ENCODE measurements at regions not wholly inside any gene's neighbourhood (a gene's known extent, or its start where the extent isn't known, plus 50 kb on each side); places are given as distances from the start of the nearest gene placed in this dataset.
"Not testable (repeated sequence)": the region's sequence is repeated elsewhere in the genome, so short reads cannot be mapped to it uniquely, and the experiment has no call there.

- no peak for DNase-seq (ENCODE audit: low spot score)
- no peak overlapping the region for H3K4me3 Mint-ChIP-seq
Measured at GRCh38 chr12:46711756-46712155, 114.0 kb downstream of the SLC38A4 start.

GRCh38 chr12:46710125-46710743 lies 115.6 kb downstream of the SLC38A4 start:
- Mint-ChIP-seq H3K4me3 (no peak overlapping the region), H3K27me3 (ENCODE audit: low read depth) (peaks cover 4% of the 10 kb centered on the region), H3K27ac (no peak overlapping the region), H3K36me3 (ENCODE audit: low read depth) (no peaks in the 10 kb centered on the region), H3K4me1 (ENCODE audit: low read depth) (no peaks in the 10 kb centered on the region), H3K9me3 (no peaks in the 10 kb centered on the region)
- DNase-seq (ENCODE audit: low spot score) = no peak

More at GRCh38 chr12:46711756-46712155, 114.0 kb downstream of the SLC38A4 start:
- Mint-ChIP-seq H3K4me1 (ENCODE audit: low read depth) (no peaks in the 10 kb centered on the region), H3K36me3 (ENCODE audit: low read depth) (no peaks in the 10 kb centered on the region), H3K27me3 (ENCODE audit: low read depth) (peaks cover 14% of the 10 kb centered on the region), H3K9me3 (peaks cover 4% of the 10 kb centered on the region), H3K27ac (no peak overlapping the region)

GRCh38 chr12:46702581-46703344 lies 123.0 kb downstream of the SLC38A4 start:
- Mint-ChIP-seq H3K27ac (no peak overlapping the region), H3K36me3 (ENCODE audit: low read depth) (no peaks in the 10 kb centered on the region), H3K4me1 (ENCODE audit: low read depth) (no peaks in the 10 kb centered on the region), H3K27me3 (ENCODE audit: low read depth) (no peaks in the 10 kb centered on the region), H3K4me3 (no peak overlapping the region), H3K9me3 (peaks cover 10% of the 10 kb centered on the region)
- no peak for DNase-seq (ENCODE audit: low spot score)

GRCh38 chr12:46701356-46701755 lies 124.4 kb downstream of the SLC38A4 start:
- no peak for DNase-seq (ENCODE audit: low spot score)
- no peaks in the 10 kb centered on the region for H3K36me3 Mint-ChIP-seq (ENCODE audit: low read depth)
- no peaks in the 10 kb centered on the region for H3K27me3 Mint-ChIP-seq (ENCODE audit: low read depth)
- no peaks in the 10 kb centered on the region for H3K4me1 Mint-ChIP-seq (ENCODE audit: low read depth)
- peaks cover 11% of the 10 kb centered on the region for H3K9me3 Mint-ChIP-seq
- H3K27ac Mint-ChIP-seq = no peak overlapping the region
- no peak overlapping the region for H3K4me3 Mint-ChIP-seq

- Mint-ChIP-seq H3K4me1 (ENCODE audit: low read depth) (no peaks in the 10 kb centered on the region), H3K27me3 (ENCODE audit: low read depth) (no peaks in the 10 kb centered on the region), H3K27ac (no peak overlapping the region), H3K36me3 (ENCODE audit: low read depth) (no peaks in the 10 kb centered on the region), H3K4me3 (no peak overlapping the region), H3K9me3 (peaks cover 11% of the 10 kb centered on the region)
- no peak for DNase-seq (ENCODE audit: low spot score)
Measured at GRCh38 chr12:46699986-46700385, 125.8 kb downstream of the SLC38A4 start.

GRCh38 chr12:46698003-46698402 lies 127.8 kb downstream of the SLC38A4 start:
- Mint-ChIP-seq H3K4me1 (ENCODE audit: low read depth) (no peaks in the 10 kb centered on the region), H3K4me3 (no peak overlapping the region)
- no peak for DNase-seq (ENCODE audit: low spot score)

GRCh38 chr12:46693518-46693917 lies 132.3 kb downstream of the SLC38A4 start:
- no peaks in the 10 kb centered on the region for H3K36me3 Mint-ChIP-seq (ENCODE audit: low read depth)
- no peaks in the 10 kb centered on the region for H3K4me1 Mint-ChIP-seq (ENCODE audit: low read depth)

More at GRCh38 chr12:46698003-46698402, 127.8 kb downstream of the SLC38A4 start:
- Mint-ChIP-seq H3K27me3 (ENCODE audit: low read depth) (no peaks in the 10 kb centered on the region), H3K36me3 (ENCODE audit: low read depth) (no peaks in the 10 kb centered on the region), H3K27ac (no peak overlapping the region), H3K9me3 (peaks cover 3% of the 10 kb centered on the region)

GRCh38 chr12:46693034-46693433 lies 132.8 kb downstream of the SLC38A4 start:
- peaks cover 3% of the 10 kb centered on the region for H3K9me3 Mint-ChIP-seq
- H3K27ac Mint-ChIP-seq = no peak overlapping the region
- no peaks in the 10 kb centered on the region for H3K36me3 Mint-ChIP-seq (ENCODE audit: low read depth)
- no peak overlapping the region for H3K4me3 Mint-ChIP-seq
- no peaks in the 10 kb centered on the region for H3K4me1 Mint-ChIP-seq (ENCODE audit: low read depth)
- no peak for DNase-seq (ENCODE audit: low spot score)
- peaks cover 2% of the 10 kb centered on the region for H3K27me3 Mint-ChIP-seq (ENCODE audit: low read depth)

More at GRCh38 chr12:46693518-46693917, 132.3 kb downstream of the SLC38A4 start:
- peaks cover 3% of the 10 kb centered on the region for H3K9me3 Mint-ChIP-seq
- DNase-seq (ENCODE audit: low spot score) = no peak
- no peak overlapping the region for H3K4me3 Mint-ChIP-seq
- peaks cover 2% of the 10 kb centered on the region for H3K27me3 Mint-ChIP-seq (ENCODE audit: low read depth)
- H3K27ac Mint-ChIP-seq = no peak overlapping the region

GRCh38 chr12:46692606-46693005 lies 133.2 kb downstream of the SLC38A4 start:
- peaks cover 2% of the 10 kb centered on the region for H3K27me3 Mint-ChIP-seq (ENCODE audit: low read depth)
- H3K9me3 Mint-ChIP-seq = no peaks in the 10 kb centered on the region
- H3K4me3 Mint-ChIP-seq = no peak overlapping the region
- no peak overlapping the region for H3K27ac Mint-ChIP-seq
- no peak for DNase-seq (ENCODE audit: low spot score)
- no peaks in the 10 kb centered on the region for H3K4me1 Mint-ChIP-seq (ENCODE audit: low read depth)
- H3K36me3 Mint-ChIP-seq (ENCODE audit: low read depth) = no peaks in the 10 kb centered on the region

- peaks cover 4% of the 10 kb centered on the region for H3K9me3 Mint-ChIP-seq
- no peaks in the 10 kb centered on the region for H3K4me1 Mint-ChIP-seq (ENCODE audit: low read depth)
- DNase-seq (ENCODE audit: low spot score) = no peak
- H3K4me3 Mint-ChIP-seq = no peak overlapping the region
- no peak overlapping the region for H3K27ac Mint-ChIP-seq
- H3K36me3 Mint-ChIP-seq (ENCODE audit: low read depth) = peaks cover 2% of the 10 kb centered on the region
- H3K27me3 Mint-ChIP-seq (ENCODE audit: low read depth) = peaks cover 2% of the 10 kb centered on the region
Measured at GRCh38 chr12:46686267-46686942, 139.4 kb downstream of the SLC38A4 start.

GRCh38 chr12:46684243-46684642 lies 141.6 kb downstream of the SLC38A4 start:
- H3K27me3 Mint-ChIP-seq (ENCODE audit: low read depth); DNase-seq (ENCODE audit: low spot score); H3K9me3 Mint-ChIP-seq; H3K36me3 Mint-ChIP-seq (ENCODE audit: low read depth); H3K4me1 Mint-ChIP-seq (ENCODE audit: low read depth); H3K27ac Mint-ChIP-seq; H3K4me3 Mint-ChIP-seq: not testable (repeated sequence)

GRCh38 chr12:46682148-46682547 lies 143.6 kb downstream of the SLC38A4 start:
- Mint-ChIP-seq H3K27ac (no peak overlapping the region), H3K4me1 (ENCODE audit: low read depth) (no peaks in the 10 kb centered on the region), H3K36me3 (ENCODE audit: low read depth) (peaks cover 2% of the 10 kb centered on the region), H3K27me3 (ENCODE audit: low read depth) (peaks cover 7% of the 10 kb centered on the region), H3K9me3 (peaks cover 4% of the 10 kb centered on the region), H3K4me3 (no peak overlapping the region)
- DNase-seq (ENCODE audit: low spot score) = no peak

- Mint-ChIP-seq H3K36me3 (ENCODE audit: low read depth) (peaks cover 2% of the 10 kb centered on the region), H3K9me3 (peaks cover 4% of the 10 kb centered on the region), H3K4me3 (no peak overlapping the region), H3K27ac (no peak overlapping the region), H3K4me1 (ENCODE audit: low read depth) (peaks cover 8% of the 10 kb centered on the region), H3K27me3 (ENCODE audit: low read depth) (peaks cover 7% of the 10 kb centered on the region)
- no peak for DNase-seq (ENCODE audit: low spot score)
Measured at GRCh38 chr12:46680506-46680905, 145.3 kb downstream of the SLC38A4 start.

- Mint-ChIP-seq H3K4me3 (no peak overlapping the region), H3K27ac (no peak overlapping the region), H3K9me3 (peaks cover 4% of the 10 kb centered on the region), H3K4me1 (ENCODE audit: low read depth) (peaks cover 10% of the 10 kb centered on the region), H3K36me3 (ENCODE audit: low read depth) (peaks cover 2% of the 10 kb centered on the region), H3K27me3 (ENCODE audit: low read depth) (peaks cover 7% of the 10 kb centered on the region)
- no peak for DNase-seq (ENCODE audit: low spot score)
Measured at GRCh38 chr12:46679754-46680153, 146.0 kb downstream of the SLC38A4 start.

Data from T-helper 2 cell treated with Interferon-gamma antibody and Interleukin-4, amounts not matched to agents 5 μg/mL and 100 μg/mL, for 36 hours (primary cell).